Vagina (tissue), 2 donors: ENCODE measurements at regions not wholly inside any gene's neighbourhood (a gene's known extent, or its start where the extent isn't known, plus 50 kb on each side); places are given as distances from the start of the nearest gene placed in this dataset.

Experiments used
- POLR2A ChIP-seq, 2 donors: fragments of 450-650 bp; IDR thresholded peaks; one replicate each; pipeline ENCODE4 v1.6.1; 2017; ENCODE audit warnings: antibody characterized with exemption in 2 of 2, mild to moderate bottlenecking in 2 of 2, moderate library complexity in 2 of 2
- TF ChIP-seq, protein P1 (sequence below), 3 experiments: fragments of 450-650 bp in 2 of 3; fragments of 200-600 bp in 1 of 3; sonication (generic) in 1 of 3; IDR thresholded peaks; one replicate each; pipeline ENCODE4 v1.5.1; 2017 to 2019; ENCODE audit warnings: antibody characterized with exemption in 3 of 3, mild to moderate bottlenecking in 2 of 3, moderate library complexity in 2 of 3

DNA sequence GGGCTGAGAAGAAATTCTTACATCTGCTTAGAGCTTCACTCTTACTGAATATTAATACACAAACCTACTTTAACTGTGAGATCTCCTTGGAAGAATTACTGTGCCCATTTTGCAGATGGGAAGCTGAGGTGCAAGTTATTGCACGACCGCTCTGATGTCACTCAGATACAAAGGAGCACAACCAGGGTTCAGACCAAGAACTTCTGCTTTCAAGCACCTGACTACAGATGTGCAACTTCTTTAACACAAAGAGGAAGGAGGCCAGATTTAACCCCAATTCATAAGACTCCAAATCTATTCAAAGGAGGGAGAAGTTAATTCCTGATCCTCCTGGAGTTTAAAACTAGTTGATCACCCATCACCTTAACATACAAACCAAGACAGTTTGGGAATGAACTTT lies 232.6 kb downstream of the VRK1 start:
- TF ChIP-seq, protein P1, sequence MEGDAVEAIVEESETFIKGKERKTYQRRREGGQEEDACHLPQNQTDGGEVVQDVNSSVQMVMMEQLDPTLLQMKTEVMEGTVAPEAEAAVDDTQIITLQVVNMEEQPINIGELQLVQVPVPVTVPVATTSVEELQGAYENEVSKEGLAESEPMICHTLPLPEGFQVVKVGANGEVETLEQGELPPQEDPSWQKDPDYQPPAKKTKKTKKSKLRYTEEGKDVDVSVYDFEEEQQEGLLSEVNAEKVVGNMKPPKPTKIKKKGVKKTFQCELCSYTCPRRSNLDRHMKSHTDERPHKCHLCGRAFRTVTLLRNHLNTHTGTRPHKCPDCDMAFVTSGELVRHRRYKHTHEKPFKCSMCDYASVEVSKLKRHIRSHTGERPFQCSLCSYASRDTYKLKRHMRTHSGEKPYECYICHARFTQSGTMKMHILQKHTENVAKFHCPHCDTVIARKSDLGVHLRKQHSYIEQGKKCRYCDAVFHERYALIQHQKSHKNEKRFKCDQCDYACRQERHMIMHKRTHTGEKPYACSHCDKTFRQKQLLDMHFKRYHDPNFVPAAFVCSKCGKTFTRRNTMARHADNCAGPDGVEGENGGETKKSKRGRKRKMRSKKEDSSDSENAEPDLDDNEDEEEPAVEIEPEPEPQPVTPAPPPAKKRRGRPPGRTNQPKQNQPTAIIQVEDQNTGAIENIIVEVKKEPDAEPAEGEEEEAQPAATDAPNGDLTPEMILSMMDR (IDR thresholded peaks at IDR 0.05): no peak
- TF ChIP-seq POLR2A (IDR thresholded peaks at IDR 0.05): no peak
